Pulmonary artery endothelial cell (primary cell): ENCODE measurements at regions not wholly inside any gene's neighbourhood (a gene's known extent, or its start where the extent isn't known, plus 50 kb on each side); places are given as distances from the start of the nearest gene placed in this dataset.
"Not testable (repeated sequence)": the region's sequence is repeated elsewhere in the genome, so short reads cannot be mapped to it uniquely, and the experiment has no call there.

ENCODE experiments used
- DNase-seq: peaks from one replicate; pipeline ENCODE4 v3.0.0-alpha.2; 2011; ENCODE audit warnings: low read depth, low spot score

GRCh38 chr1:70747123-70747522 lies 300.5 kb downstream of the PTGER3 start:
- DNase-seq = not testable (repeated sequence)

- DNase-seq = not testable (repeated sequence)
Observed at GRCh38 chr1:70751676-70752287, 295.8 kb downstream of the PTGER3 start.

- DNase-seq = no peak
Observed at GRCh38 chr1:70754701-70755100, 292.9 kb downstream of the PTGER3 start.

- DNase-seq = no peak
Observed at GRCh38 chr1:70760154-70760553, 287.5 kb downstream of the PTGER3 start.

- DNase-seq = no peak
Observed at GRCh38 chr1:70762386-70762785, 285.2 kb downstream of the PTGER3 start.

- DNase-seq = no peak
Observed at GRCh38 chr1:70764747-70765146, 282.9 kb downstream of the PTGER3 start.

GRCh38 chr1:70767377-70767776 lies 280.2 kb downstream of the PTGER3 start:
- DNase-seq = no peak

GRCh38 chr1:70768216-70768615 lies 279.4 kb downstream of the PTGER3 start:
- DNase-seq = no peak

GRCh38 chr1:70778056-70778762 lies 269.4 kb downstream of the PTGER3 start:
- DNase-seq = no peak

- DNase-seq = no peak
Observed at GRCh38 chr1:70778934-70779333, 268.7 kb downstream of the PTGER3 start.

- DNase-seq = no peak
Observed at GRCh38 chr1:70779571-70779970, 268.0 kb downstream of the PTGER3 start.

GRCh38 chr1:70785287-70785686 lies 262.3 kb downstream of the PTGER3 start:
- no peak for DNase-seq

GRCh38 chr1:70790232-70790923 lies 257.2 kb downstream of the PTGER3 start:
- DNase-seq = no peak

GRCh38 chr1:70795064-70795463 lies 252.6 kb downstream of the PTGER3 start:
- not testable (repeated sequence) for DNase-seq

- DNase-seq = not testable (repeated sequence)
Observed at GRCh38 chr1:70796298-70796697, 251.3 kb downstream of the PTGER3 start.

GRCh38 chr1:70802625-70803024 lies 245.0 kb downstream of the PTGER3 start:
- not testable (repeated sequence) for DNase-seq

GRCh38 chr1:70805641-70806040 lies 242.0 kb downstream of the PTGER3 start:
- no peak for DNase-seq

- no peak for DNase-seq
Observed at GRCh38 chr1:70807088-70807664, 240.4 kb downstream of the PTGER3 start.

- no peak for DNase-seq
Observed at GRCh38 chr1:70809069-70809468, 238.5 kb downstream of the PTGER3 start.

- DNase-seq = no peak
Observed at GRCh38 chr1:70811815-70812214, 235.8 kb downstream of the PTGER3 start.

GRCh38 chr1:70812442-70813109 lies 235.0 kb downstream of the PTGER3 start:
- no peak for DNase-seq

- DNase-seq = no peak
Observed at GRCh38 chr1:70818401-70818800, 229.2 kb downstream of the PTGER3 start.
